GM23338 (cell line): ENCODE measurements at regions not wholly inside any gene's neighbourhood (a gene's known extent, or its start where the extent isn't known, plus 50 kb on each side); places are given as distances from the start of the nearest gene placed in this dataset.
A peak's percentile ranks its signal among the peaks of the same experiment; 100 is the strongest.

Experiments
- ATAC-seq: fragments of 200-7000 bp; cut with Tn5 transposase; 3 replicates; pipeline ENCODE4 v1.9.1; 2020
- DNase-seq: peaks from one replicate; pipeline ENCODE4 v3.0.0-alpha.2; 2015; ENCODE audit warnings: low spot score
- H2AFZ ChIP-seq: fragments of 200-600 bp; sonication (generic); 2 replicates; pipeline ENCODE4 v1.8.0; 2016; ENCODE audit warnings: antibody characterized with exemption, mild to moderate bottlenecking, moderate library complexity
- H3F3A ChIP-seq: fragments of 200-600 bp; sonication (generic); replicated peaks from 2 replicates; pipeline ENCODE4 v1.8.0; 2017; ENCODE audit warnings: antibody characterized with exemption, mixed run types, low read depth
- H3K27ac ChIP-seq: fragments of 200-600 bp; sonication (generic); 2 replicates; pipeline ENCODE4 v1.6.1; 2016; ENCODE audit warnings: low read depth
- H3K27me3 ChIP-seq: fragments of 200-600 bp; sonication (generic); 2 replicates; pipeline ENCODE4 v1.8.0; 2016; ENCODE audit warnings: mild to moderate bottlenecking, mixed run types, moderate library complexity; ENCODE audit not compliant: insufficient read depth
- H3K36me3 ChIP-seq: fragments of 200-600 bp; sonication (generic); 2 replicates; pipeline ENCODE4 v1.8.0; 2016; ENCODE audit warnings: mild to moderate bottlenecking; ENCODE audit not compliant: insufficient read depth
- H3K4me1 ChIP-seq: fragments of 200-600 bp; sonication (generic); 2 replicates; pipeline ENCODE4 v1.8.0; 2016; ENCODE audit warnings: mild to moderate bottlenecking, moderate library complexity; ENCODE audit not compliant: insufficient read depth
- H3K4me2 ChIP-seq: fragments of 200-600 bp; sonication (generic); 2 replicates; pipeline ENCODE4 v1.7.1; 2017; ENCODE audit warnings: mixed run types
- H3K4me3 ChIP-seq: fragments of 200-600 bp; sonication (generic); 2 replicates; pipeline ENCODE4 v1.6.1; 2016; ENCODE audit warnings: mixed run types
- H3K79me2 ChIP-seq: fragments of 200-600 bp; sonication (generic); replicated peaks from 2 replicates; pipeline ENCODE4 v1.8.0; 2017; ENCODE audit warnings: mild to moderate bottlenecking; ENCODE audit not compliant: insufficient read depth
- H3K9me2 ChIP-seq: fragments of 200-600 bp; sonication (generic); 2 replicates; pipeline ENCODE4 v1.8.0; 2017; ENCODE audit not compliant: insufficient read depth
- H4K20me1 ChIP-seq: fragments of 200-600 bp; sonication (generic); replicated peaks from 2 replicates; pipeline ENCODE4 v1.8.0; 2017; ENCODE audit warnings: mild to moderate bottlenecking; ENCODE audit not compliant: insufficient read depth
- H3K27ac Mint-ChIP-seq: 2 replicates; pipeline ENCODE4 v1.8.0; 2020; ENCODE audit warnings: inconsistent platforms, mild to moderate bottlenecking, moderate library complexity, mixed read lengths
- H3K27me3 Mint-ChIP-seq: 3 replicates; pipeline ENCODE4 v1.8.0; 2022; ENCODE audit warnings: low read depth, mild to moderate bottlenecking, moderate library complexity, mixed read lengths, inconsistent platforms; ENCODE audit not compliant: insufficient read depth, poor library complexity
- H3K36me3 Mint-ChIP-seq: 3 replicates; pipeline ENCODE4 v1.8.0; 2021; ENCODE audit warnings: low read depth, mild to moderate bottlenecking, inconsistent platforms, moderate library complexity, mixed read lengths
- H3K4me1 Mint-ChIP-seq: 3 replicates; pipeline ENCODE4 v1.8.0; 2020; ENCODE audit warnings: mild to moderate bottlenecking, inconsistent platforms, mixed read lengths
- H3K4me3 Mint-ChIP-seq: 3 replicates; pipeline ENCODE4 v1.8.0; 2021; ENCODE audit warnings: moderate library complexity, mild to moderate bottlenecking, inconsistent platforms, mixed read lengths
- H3K9me3 Mint-ChIP-seq: 3 replicates; pipeline ENCODE4 v1.8.0; 2020; ENCODE audit warnings: moderate library complexity, mild to moderate bottlenecking, inconsistent platforms, mixed read lengths
- CREB1 ChIP-seq: fragments of 250-450 bp; sonication (Bioruptor Pico); IDR thresholded peaks from 2 replicates; pipeline ENCODE4 v1.5.0; 2020; ENCODE audit warnings: low read depth, mild to moderate bottlenecking, moderate library complexity
- EZH2 ChIP-seq: fragments of 200-600 bp; sonication (generic); IDR thresholded peaks from one replicate; pipeline ENCODE4 v1.8.0; 2017; ENCODE audit warnings: antibody characterized with exemption, mild to moderate bottlenecking, low read depth; ENCODE audit not compliant: unreplicated experiment
- EZH2phosphoT487 ChIP-seq: fragments of 200-600 bp; sonication (generic); IDR thresholded peaks from one replicate; pipeline ENCODE4 v1.8.1; 2018; ENCODE audit warnings: antibody characterized with exemption; ENCODE audit not compliant: unreplicated experiment
- JUNB ChIP-seq: IDR thresholded peaks from one replicate; pipeline ENCODE4 v1.6.1; 2016; ENCODE audit warnings: antibody characterized with exemption; ENCODE audit not compliant: unreplicated experiment
- NANOG ChIP-seq: IDR thresholded peaks from 2 replicates; pipeline ENCODE4 v1.6.1; 2016; ENCODE audit warnings: antibody characterized with exemption, borderline replicate concordance
- POLR2AphosphoS5 ChIP-seq: IDR thresholded peaks from 2 replicates; pipeline ENCODE4 v1.6.1; 2016; ENCODE audit warnings: antibody characterized with exemption, low read depth
- STAT1 ChIP-seq: IDR thresholded peaks from one replicate; pipeline ENCODE4 v1.6.1; 2016; ENCODE audit warnings: antibody characterized with exemption; ENCODE audit not compliant: unreplicated experiment
- ZNF114 ChIP-seq: fragments of 250-450 bp; sonication (Bioruptor Pico); IDR thresholded peaks from 2 replicates; pipeline ENCODE4 v1.5.0; 2020; ENCODE audit warnings: mild to moderate bottlenecking, moderate library complexity
- ZNF331 ChIP-seq: fragments of 250-450 bp; sonication (Bioruptor Pico); IDR thresholded peaks from 2 replicates; pipeline ENCODE4 v1.5.0; 2020; ENCODE audit warnings: low read depth, mild to moderate bottlenecking, moderate library complexity
- TF ChIP-seq, protein P1 (sequence below), 2 experiments: fragments of 200-600 bp in 1 of 2; sonication (generic) in 1 of 2; conservative IDR thresholded peaks; 2 replicates each; pipeline versions ENCODE4 v1.5.1 to v1.6.1; 2016 to 2017; ENCODE audit warnings: antibody characterized with exemption in 2 of 2, low read depth in 2 of 2, mild to moderate bottlenecking in 2 of 2, moderate library complexity in 1 of 2
- TF ChIP-seq, protein P2 (sequence below): fragments of 250-450 bp; sonication (Bioruptor Pico); IDR thresholded peaks from 2 replicates; pipeline ENCODE4 v1.5.0; 2020; ENCODE audit warnings: mild to moderate bottlenecking, moderate library complexity
- TF ChIP-seq, protein P3 (sequence below): IDR thresholded peaks from one replicate; pipeline ENCODE4 v1.6.1; 2018; ENCODE audit warnings: antibody characterized with exemption; ENCODE audit not compliant: unreplicated experiment
- TF ChIP-seq, protein P4 (sequence below): IDR thresholded peaks from 2 replicates; pipeline ENCODE4 v1.6.1; 2016; ENCODE audit warnings: antibody characterized with exemption

DNA sequence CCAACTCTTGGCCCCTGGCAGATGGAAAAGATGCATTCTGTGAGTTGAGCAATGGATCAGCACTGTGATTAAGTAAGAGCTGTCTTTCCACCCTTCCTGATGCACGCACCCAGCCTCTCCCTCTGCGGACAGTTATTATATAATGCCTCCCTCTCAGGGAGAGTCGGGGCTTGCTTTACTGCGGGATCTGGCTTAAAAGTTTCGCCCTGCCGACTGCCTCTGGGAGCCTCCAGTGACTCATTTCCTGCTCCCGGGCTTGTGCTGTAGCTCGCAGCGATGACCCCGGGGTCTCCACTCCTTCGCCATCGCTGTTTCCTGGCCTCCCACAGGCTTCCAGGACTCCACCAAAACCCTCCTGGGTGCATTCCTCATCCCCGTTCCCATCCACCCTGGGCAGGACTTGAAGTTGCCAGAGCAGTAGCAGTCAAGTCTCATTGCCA lies 107.4 kb upstream of the SLC7A1 start:
- H3K36me3 Mint-ChIP-seq = no peaks in the 10 kb centered on the region
- H2AFZ ChIP-seq = peak overlapping the region; percentile 67; the same call in 1 of the 2 replicates
- peaks cover 2% of the 10 kb centered on the region; the same call in 2 of the 3 replicates for H3K9me3 Mint-ChIP-seq
- H3K27me3 ChIP-seq = no peaks in the 10 kb centered on the region
- no peak overlapping the region for H3K27ac ChIP-seq
- peaks cover 5% of the 10 kb centered on the region for H3K27me3 Mint-ChIP-seq
- no peak overlapping the region for H3K27ac Mint-ChIP-seq
- H3F3A ChIP-seq = no peaks in the 10 kb centered on the region
- H3K4me3 Mint-ChIP-seq = no peak overlapping the region
- no peak overlapping the region for H3K4me3 ChIP-seq
- no peaks in the 10 kb centered on the region for H3K9me2 ChIP-seq
- no peaks in the 10 kb centered on the region for H3K79me2 ChIP-seq
- TF ChIP-seq, protein P1, sequence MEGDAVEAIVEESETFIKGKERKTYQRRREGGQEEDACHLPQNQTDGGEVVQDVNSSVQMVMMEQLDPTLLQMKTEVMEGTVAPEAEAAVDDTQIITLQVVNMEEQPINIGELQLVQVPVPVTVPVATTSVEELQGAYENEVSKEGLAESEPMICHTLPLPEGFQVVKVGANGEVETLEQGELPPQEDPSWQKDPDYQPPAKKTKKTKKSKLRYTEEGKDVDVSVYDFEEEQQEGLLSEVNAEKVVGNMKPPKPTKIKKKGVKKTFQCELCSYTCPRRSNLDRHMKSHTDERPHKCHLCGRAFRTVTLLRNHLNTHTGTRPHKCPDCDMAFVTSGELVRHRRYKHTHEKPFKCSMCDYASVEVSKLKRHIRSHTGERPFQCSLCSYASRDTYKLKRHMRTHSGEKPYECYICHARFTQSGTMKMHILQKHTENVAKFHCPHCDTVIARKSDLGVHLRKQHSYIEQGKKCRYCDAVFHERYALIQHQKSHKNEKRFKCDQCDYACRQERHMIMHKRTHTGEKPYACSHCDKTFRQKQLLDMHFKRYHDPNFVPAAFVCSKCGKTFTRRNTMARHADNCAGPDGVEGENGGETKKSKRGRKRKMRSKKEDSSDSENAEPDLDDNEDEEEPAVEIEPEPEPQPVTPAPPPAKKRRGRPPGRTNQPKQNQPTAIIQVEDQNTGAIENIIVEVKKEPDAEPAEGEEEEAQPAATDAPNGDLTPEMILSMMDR (conservative IDR thresholded peaks at IDR 0.05; ENCODE audit: low read depth in 2 of 2) = no peak
- TF ChIP-seq, protein P2, sequence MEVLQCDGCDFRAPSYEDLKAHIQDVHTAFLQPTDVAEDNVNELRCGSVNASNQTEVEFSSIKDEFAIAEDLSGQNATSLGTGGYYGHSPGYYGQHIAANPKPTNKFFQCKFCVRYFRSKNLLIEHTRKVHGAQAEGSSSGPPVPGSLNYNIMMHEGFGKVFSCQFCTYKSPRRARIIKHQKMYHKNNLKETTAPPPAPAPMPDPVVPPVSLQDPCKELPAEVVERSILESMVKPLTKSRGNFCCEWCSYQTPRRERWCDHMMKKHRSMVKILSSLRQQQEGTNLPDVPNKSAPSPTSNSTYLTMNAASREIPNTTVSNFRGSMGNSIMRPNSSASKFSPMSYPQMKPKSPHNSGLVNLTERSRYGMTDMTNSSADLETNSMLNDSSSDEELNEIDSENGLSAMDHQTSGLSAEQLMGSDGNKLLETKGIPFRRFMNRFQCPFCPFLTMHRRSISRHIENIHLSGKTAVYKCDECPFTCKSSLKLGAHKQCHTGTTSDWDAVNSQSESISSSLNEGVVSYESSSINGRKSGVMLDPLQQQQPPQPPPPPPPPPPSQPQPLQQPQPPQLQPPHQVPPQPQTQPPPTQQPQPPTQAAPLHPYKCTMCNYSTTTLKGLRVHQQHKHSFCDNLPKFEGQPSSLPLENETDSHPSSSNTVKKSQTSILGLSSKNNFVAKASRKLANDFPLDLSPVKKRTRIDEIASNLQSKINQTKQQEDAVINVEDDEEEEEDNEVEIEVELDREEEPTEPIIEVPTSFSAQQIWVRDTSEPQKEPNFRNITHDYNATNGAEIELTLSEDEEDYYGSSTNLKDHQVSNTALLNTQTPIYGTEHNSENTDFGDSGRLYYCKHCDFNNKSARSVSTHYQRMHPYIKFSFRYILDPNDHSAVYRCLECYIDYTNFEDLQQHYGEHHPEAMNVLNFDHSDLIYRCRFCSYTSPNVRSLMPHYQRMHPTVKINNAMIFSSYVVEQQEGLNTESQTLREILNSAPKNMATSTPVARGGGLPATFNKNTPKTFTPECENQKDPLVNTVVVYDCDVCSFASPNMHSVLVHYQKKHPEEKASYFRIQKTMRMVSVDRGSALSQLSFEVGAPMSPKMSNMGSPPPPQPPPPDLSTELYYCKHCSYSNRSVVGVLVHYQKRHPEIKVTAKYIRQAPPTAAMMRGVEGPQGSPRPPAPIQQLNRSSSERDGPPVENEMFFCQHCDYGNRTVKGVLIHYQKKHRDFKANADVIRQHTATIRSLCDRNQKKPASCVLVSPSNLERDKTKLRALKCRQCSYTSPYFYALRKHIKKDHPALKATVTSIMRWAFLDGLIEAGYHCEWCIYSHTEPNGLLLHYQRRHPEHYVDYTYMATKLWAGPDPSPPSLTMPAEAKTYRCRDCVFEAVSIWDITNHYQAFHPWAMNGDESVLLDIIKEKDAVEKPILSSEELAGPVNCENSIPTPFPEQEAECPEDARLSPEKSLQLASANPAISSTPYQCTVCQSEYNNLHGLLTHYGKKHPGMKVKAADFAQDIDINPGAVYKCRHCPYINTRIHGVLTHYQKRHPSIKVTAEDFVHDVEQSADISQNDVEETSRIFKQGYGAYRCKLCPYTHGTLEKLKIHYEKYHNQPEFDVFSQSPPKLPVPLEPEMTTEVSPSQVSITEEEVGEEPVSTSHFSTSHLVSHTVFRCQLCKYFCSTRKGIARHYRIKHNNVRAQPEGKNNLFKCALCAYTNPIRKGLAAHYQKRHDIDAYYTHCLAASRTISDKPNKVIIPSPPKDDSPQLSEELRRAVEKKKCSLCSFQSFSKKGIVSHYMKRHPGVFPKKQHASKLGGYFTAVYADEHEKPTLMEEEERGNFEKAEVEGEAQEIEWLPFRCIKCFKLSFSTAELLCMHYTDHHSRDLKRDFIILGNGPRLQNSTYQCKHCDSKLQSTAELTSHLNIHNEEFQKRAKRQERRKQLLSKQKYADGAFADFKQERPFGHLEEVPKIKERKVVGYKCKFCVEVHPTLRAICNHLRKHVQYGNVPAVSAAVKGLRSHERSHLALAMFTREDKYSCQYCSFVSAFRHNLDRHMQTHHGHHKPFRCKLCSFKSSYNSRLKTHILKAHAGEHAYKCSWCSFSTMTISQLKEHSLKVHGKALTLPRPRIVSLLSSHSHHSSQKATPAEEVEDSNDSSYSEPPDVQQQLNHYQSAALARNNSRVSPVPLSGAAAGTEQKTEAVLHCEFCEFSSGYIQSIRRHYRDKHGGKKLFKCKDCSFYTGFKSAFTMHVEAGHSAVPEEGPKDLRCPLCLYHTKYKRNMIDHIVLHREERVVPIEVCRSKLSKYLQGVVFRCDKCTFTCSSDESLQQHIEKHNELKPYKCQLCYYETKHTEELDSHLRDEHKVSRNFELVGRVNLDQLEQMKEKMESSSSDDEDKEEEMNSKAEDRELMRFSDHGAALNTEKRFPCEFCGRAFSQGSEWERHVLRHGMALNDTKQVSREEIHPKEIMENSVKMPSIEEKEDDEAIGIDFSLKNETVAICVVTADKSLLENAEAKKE (CRISPR knock-in tag) = no peak
- TF ChIP-seq, protein P3, sequence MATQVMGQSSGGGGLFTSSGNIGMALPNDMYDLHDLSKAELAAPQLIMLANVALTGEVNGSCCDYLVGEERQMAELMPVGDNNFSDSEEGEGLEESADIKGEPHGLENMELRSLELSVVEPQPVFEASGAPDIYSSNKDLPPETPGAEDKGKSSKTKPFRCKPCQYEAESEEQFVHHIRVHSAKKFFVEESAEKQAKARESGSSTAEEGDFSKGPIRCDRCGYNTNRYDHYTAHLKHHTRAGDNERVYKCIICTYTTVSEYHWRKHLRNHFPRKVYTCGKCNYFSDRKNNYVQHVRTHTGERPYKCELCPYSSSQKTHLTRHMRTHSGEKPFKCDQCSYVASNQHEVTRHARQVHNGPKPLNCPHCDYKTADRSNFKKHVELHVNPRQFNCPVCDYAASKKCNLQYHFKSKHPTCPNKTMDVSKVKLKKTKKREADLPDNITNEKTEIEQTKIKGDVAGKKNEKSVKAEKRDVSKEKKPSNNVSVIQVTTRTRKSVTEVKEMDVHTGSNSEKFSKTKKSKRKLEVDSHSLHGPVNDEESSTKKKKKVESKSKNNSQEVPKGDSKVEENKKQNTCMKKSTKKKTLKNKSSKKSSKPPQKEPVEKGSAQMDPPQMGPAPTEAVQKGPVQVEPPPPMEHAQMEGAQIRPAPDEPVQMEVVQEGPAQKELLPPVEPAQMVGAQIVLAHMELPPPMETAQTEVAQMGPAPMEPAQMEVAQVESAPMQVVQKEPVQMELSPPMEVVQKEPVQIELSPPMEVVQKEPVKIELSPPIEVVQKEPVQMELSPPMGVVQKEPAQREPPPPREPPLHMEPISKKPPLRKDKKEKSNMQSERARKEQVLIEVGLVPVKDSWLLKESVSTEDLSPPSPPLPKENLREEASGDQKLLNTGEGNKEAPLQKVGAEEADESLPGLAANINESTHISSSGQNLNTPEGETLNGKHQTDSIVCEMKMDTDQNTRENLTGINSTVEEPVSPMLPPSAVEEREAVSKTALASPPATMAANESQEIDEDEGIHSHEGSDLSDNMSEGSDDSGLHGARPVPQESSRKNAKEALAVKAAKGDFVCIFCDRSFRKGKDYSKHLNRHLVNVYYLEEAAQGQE = no peak
- TF ChIP-seq EZH2phosphoT487 (no peak), NANOG (no peak), ZNF331 (CRISPR knock-in tag) (no peak), STAT1 (no peak), JUNB (no peak), EZH2 (no peak), POLR2AphosphoS5 (no peak), ZNF114 (CRISPR knock-in tag) (no peak), CREB1 (CRISPR knock-in tag) (no peak)
- TF ChIP-seq, protein P4, sequence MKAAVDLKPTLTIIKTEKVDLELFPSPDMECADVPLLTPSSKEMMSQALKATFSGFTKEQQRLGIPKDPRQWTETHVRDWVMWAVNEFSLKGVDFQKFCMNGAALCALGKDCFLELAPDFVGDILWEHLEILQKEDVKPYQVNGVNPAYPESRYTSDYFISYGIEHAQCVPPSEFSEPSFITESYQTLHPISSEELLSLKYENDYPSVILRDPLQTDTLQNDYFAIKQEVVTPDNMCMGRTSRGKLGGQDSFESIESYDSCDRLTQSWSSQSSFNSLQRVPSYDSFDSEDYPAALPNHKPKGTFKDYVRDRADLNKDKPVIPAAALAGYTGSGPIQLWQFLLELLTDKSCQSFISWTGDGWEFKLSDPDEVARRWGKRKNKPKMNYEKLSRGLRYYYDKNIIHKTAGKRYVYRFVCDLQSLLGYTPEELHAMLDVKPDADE = no peak
- H3K4me2 ChIP-seq = no peak overlapping the region
- ATAC-seq = no peak
- peaks cover 3% of the 10 kb centered on the region; the same call in 2 of the 3 replicates for H3K4me1 Mint-ChIP-seq
- H4K20me1 ChIP-seq = no peaks in the 10 kb centered on the region
- H3K4me1 ChIP-seq = no peaks in the 10 kb centered on the region
- DNase-seq = peak; percentile 18
- no peaks in the 10 kb centered on the region for H3K36me3 ChIP-seq
